Upper lobe of left lung (tissue), 6 donors: ENCODE measurements at regions not wholly inside any gene's neighbourhood (a gene's known extent, or its start where the extent isn't known, plus 50 kb on each side); places are given as distances from the start of the nearest gene placed in this dataset.
"Not testable (repeated sequence)": the region's sequence is repeated elsewhere in the genome, so short reads cannot be mapped to it uniquely, and the experiment has no call there.

Source experiments
- ATAC-seq, 2 donors: fragments of 200-7000 bp; cut with Tn5 transposase; one replicate each; pipeline ENCODE4 v1.9.1; 2022; ENCODE audit warnings: mild to moderate bottlenecking in 2 of 2, moderate library complexity in 2 of 2; ENCODE audit not compliant: low FRiP score in 2 of 2
- DNase-seq, 2 donors: peaks; one replicate each; pipeline ENCODE4 v3.0.0-alpha.2; 2019 to 2020
- H3K27ac ChIP-seq, 4 donors: fragments of 200-600 bp; sonication (generic); one replicate each; pipeline ENCODE4 v1.5.1; 2016 to 2019
- H3K27me3 ChIP-seq, 4 donors: fragments of 200-600 bp; sonication (generic); one replicate each; pipeline ENCODE4 v1.5.1; 2017 to 2019
- H3K36me3 ChIP-seq, 4 donors: fragments of 200-600 bp; sonication (generic); one replicate each; pipeline ENCODE4 v1.5.1; 2016 to 2019
- H3K4me1 ChIP-seq, 4 donors: fragments of 200-600 bp; sonication (generic); one replicate each; pipeline ENCODE4 v1.5.1; 2018 to 2019
- H3K4me3 ChIP-seq, 4 donors: fragments of 200-600 bp; sonication (generic); one replicate each; pipeline ENCODE4 v1.5.1; 2017 to 2019; ENCODE audit warnings: mild to moderate bottlenecking in 2 of 4, moderate library complexity in 1 of 4
- H3K9me3 ChIP-seq, 4 donors: fragments of 200-600 bp; sonication (generic); one replicate each; pipeline ENCODE4 v1.5.1; 2018 to 2019
- EP300 ChIP-seq, 4 donors: sonication (generic); formaldehyde crosslinking; IDR thresholded peaks; one replicate each; pipeline ENCODE4 v1.5.1; 2017; ENCODE audit warnings: antibody characterized with exemption in 4 of 4, control low read depth in 2 of 4
- POLR2A ChIP-seq, 4 donors: fragments of 450-650 bp; IDR thresholded peaks; one replicate each; pipeline ENCODE4 v1.5.1; 2016 to 2017; ENCODE audit warnings: antibody characterized with exemption in 4 of 4, mild to moderate bottlenecking in 2 of 4
- POLR2AphosphoS5 ChIP-seq, 2 donors: sonication (generic); formaldehyde crosslinking; IDR thresholded peaks; one replicate each; pipeline ENCODE4 v1.5.1; 2017; ENCODE audit warnings: antibody characterized with exemption in 2 of 2
- WGBS, 2 donors: methylation state at CpG; one replicate each; pipeline ENCODE4 v1.1.5; 2017 to 2018; 5-methylcytosine and 5-hydroxymethylcytosine counted together
- TF ChIP-seq, protein P1 (sequence below), 6 experiments: fragments of 450-650 bp in 4 of 6; fragments of 200-600 bp in 2 of 6; sonication (generic) in 2 of 6; IDR thresholded peaks; one replicate each; pipeline ENCODE4 v1.5.1; 2016 to 2019; ENCODE audit warnings: antibody characterized with exemption in 6 of 6
- donor health status: DM: no; HTN: no; CAD: no; lungs with moderate emphysema.
- donor health status: DM: no; HTN: yes; CAD: no; lungs with severe emphysema.

DNA sequence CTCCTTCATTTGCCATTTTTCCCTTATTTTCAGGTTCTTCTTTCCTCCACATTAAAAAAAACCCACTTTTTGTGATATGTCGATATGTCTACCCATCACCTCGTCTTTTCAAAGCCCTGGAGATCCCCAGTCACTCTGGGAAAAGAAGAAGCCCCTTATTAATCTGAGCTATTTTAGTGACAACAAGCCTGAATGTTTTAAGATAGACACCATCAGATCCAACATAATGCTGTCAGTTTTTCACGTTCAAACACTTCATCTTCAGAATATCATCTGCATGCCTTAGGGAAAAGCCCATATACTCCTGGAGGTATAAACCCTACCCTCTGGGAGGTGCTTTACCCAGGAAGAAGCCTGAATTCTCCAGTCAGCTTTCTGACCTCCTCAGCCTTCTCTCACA, 464.0 kb upstream of the CDH4 start:
- WGBS, 2 donors: 60 to 63% methylated on average over 3 of the region's 3 CpGs
- H3K4me3 ChIP-seq: no peak overlapping the region
- no peaks in the 10 kb centered on the region for H3K36me3 ChIP-seq
- no peaks in the 10 kb centered on the region for H3K4me1 ChIP-seq
- H3K9me3 ChIP-seq: no peaks in the 10 kb centered on the region
- DNase-seq: no peak
- no peaks in the 10 kb centered on the region for H3K27me3 ChIP-seq
- TF ChIP-seq POLR2A (IDR thresholded peaks at IDR 0.05) (no peak), POLR2AphosphoS5 (IDR thresholded peaks at IDR 0.05) (no peak), EP300 (IDR thresholded peaks at IDR 0.05) (no peak)
- TF ChIP-seq, protein P1, sequence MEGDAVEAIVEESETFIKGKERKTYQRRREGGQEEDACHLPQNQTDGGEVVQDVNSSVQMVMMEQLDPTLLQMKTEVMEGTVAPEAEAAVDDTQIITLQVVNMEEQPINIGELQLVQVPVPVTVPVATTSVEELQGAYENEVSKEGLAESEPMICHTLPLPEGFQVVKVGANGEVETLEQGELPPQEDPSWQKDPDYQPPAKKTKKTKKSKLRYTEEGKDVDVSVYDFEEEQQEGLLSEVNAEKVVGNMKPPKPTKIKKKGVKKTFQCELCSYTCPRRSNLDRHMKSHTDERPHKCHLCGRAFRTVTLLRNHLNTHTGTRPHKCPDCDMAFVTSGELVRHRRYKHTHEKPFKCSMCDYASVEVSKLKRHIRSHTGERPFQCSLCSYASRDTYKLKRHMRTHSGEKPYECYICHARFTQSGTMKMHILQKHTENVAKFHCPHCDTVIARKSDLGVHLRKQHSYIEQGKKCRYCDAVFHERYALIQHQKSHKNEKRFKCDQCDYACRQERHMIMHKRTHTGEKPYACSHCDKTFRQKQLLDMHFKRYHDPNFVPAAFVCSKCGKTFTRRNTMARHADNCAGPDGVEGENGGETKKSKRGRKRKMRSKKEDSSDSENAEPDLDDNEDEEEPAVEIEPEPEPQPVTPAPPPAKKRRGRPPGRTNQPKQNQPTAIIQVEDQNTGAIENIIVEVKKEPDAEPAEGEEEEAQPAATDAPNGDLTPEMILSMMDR (IDR thresholded peaks at IDR 0.05): no peak
- no peak overlapping the region for H3K27ac ChIP-seq
- ATAC-seq: no peak

DNA sequence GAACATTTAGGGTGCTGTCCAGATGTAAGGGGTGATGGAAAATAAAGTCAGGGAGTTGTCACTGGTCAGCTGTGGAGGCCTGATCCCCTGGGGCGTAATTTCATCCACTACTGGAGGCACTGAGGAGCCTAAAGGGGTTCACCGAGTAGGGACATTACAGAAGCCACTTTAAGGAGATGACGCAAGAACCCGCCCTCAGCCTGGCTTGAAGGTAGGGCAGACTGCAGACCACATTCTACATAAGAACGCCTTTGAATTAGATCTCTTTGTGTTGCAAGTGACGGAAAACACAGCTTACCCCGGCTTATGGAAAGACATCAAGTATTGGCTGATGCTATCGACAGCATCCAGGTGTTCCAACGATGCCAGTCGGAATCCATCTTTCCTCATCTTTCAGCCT, 462.7 kb upstream of the CDH4 start:
- no peak overlapping the region for H3K27ac ChIP-seq
- WGBS, 2 donors: 88 to 89% methylated on average over 10 of the region's 10 CpGs
- H3K4me1 ChIP-seq: no peaks in the 10 kb centered on the region
- ATAC-seq (no peak), DNase-seq (no peak)
- H3K4me3 ChIP-seq: no peak overlapping the region
- no peaks in the 10 kb centered on the region for H3K27me3 ChIP-seq
- no peaks in the 10 kb centered on the region for H3K36me3 ChIP-seq
- H3K9me3 ChIP-seq: no peaks in the 10 kb centered on the region
- no peak for TF ChIP-seq POLR2AphosphoS5 (IDR thresholded peaks at IDR 0.05)
- TF ChIP-seq POLR2A (IDR thresholded peaks at IDR 0.05): no peak
- no peak for TF ChIP-seq EP300 (IDR thresholded peaks at IDR 0.05)
- TF ChIP-seq, protein P1 (IDR thresholded peaks at IDR 0.05): no peak

DNA sequence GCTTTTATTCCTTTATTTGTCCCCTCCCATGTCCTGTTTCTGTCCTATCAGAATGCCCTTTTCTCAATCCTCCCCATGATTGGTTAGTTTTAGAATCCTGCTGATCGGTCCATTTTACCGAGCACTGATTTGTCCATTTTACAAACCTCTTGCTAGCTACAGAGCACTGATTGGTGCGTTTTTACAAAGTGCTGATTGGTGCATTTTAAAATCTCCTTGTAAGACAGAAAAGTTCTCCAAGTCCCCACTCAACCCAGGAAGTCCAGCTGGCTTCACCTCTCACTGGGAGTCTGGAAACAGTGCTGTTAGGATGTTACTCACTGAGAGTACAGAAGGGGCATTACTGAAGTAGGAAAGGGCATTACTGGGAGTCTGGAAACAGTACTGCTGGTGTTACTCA, 461.7 kb upstream of the CDH4 start:
- not testable (repeated sequence) for DNase-seq, ATAC-seq, H3K27me3 ChIP-seq, H3K4me1 ChIP-seq, H3K4me3 ChIP-seq, H3K36me3 ChIP-seq, H3K27ac ChIP-seq, H3K9me3 ChIP-seq
- 89 to 93% methylated on average over 3 of the region's 3 CpGs for WGBS, 2 donors

DNA sequence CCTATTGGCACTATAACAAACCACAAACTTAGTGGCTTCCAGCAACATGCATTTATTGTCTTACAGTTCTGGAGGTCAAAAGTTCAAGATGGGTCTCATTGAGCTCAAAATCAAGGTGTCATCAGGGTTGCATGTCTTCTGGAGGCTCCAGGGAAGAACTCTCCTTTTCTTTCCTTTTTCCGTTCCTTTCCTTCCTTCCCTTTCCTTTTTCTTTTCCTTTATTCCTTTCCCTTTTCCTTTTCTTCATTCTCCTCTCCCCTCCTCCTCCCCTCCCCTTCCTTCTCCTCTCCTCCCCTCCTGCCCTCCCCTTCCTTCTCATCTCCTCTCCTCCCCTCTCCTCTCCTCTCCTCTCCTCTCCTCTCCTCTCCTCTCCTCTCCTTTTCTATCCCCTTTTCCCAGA, 460.2 kb upstream of the CDH4 start:
- Histone ChIP-seq H3K27me3 (no peaks in the 10 kb centered on the region), H3K4me1 (no peaks in the 10 kb centered on the region), H3K9me3 (no peaks in the 10 kb centered on the region), H3K36me3 (no peaks in the 10 kb centered on the region), H3K27ac (no peak overlapping the region), H3K4me3 (no peak overlapping the region)
- no peak for TF ChIP-seq EP300 (IDR thresholded peaks at IDR 0.05)
- DNase-seq (no peak), ATAC-seq (no peak)
- WGBS, 2 donors: 78 to 83% methylated on average over 1 of the region's 1 CpG

DNA sequence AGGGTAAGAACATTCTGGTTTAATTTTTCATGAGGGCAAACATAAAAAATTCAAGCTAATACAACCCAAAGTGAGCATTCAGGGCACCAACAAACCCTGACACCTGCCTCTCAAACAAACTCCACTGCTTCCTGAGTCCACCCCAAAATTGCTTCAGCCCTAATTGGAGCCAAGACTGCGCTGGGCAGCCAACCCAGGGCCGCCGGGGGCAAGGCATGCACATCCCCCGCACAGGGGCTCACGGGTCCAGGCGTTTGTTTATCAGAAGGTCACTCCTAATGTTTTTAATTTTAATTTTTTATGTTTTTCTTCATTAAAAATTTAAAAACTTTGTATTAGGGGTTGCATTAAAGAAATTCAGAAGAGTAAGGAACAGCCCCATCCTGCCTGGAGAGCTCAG, 459.1 kb upstream of the CDH4 start:
- 86 to 90% methylated on average over 6 of the region's 6 CpGs for WGBS, 2 donors
- no peaks in the 10 kb centered on the region for H3K27me3 ChIP-seq
- no peak for ATAC-seq
- H3K4me1 ChIP-seq: no peaks in the 10 kb centered on the region
- H3K4me3 ChIP-seq: no peak overlapping the region
- peak in 1 of 2 donors; percentile 51 for DNase-seq
- TF ChIP-seq POLR2AphosphoS5 (IDR thresholded peaks at IDR 0.05) (no peak), POLR2A (IDR thresholded peaks at IDR 0.05) (no peak), EP300 (IDR thresholded peaks at IDR 0.05) (no peak)
- TF ChIP-seq, protein P1 (IDR thresholded peaks at IDR 0.05): no peak
- no peaks in the 10 kb centered on the region for H3K36me3 ChIP-seq
- H3K27ac ChIP-seq: no peak overlapping the region
- no peaks in the 10 kb centered on the region for H3K9me3 ChIP-seq

DNA sequence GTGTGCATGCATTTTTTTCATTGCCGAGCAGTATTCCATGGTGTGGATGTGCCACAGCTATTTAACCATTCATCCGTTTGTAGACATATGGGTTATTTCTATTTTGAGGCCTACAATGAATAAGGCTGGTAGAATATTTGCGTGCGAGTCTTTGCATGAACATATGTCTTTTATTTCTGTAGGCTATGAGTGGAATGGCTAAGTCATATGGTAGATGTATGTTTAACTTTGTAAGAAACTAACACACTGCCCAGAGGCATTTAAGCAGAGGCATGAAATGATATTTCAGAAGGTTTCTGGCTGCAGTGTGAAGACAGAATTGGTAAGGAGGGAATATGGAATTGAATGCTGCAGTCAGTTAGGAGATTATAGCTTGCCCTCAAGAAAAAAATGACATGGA, 457.4 kb upstream of the CDH4 start:
- H3K27ac ChIP-seq: no peak overlapping the region
- no peak for ATAC-seq
- no peaks in the 10 kb centered on the region for H3K4me1 ChIP-seq
- DNase-seq: no peak
- no peak overlapping the region for H3K4me3 ChIP-seq
- H3K27me3 ChIP-seq: no peaks in the 10 kb centered on the region
- H3K9me3 ChIP-seq: no peaks in the 10 kb centered on the region
- 93 to 94% methylated on average over 4 of the region's 4 CpGs for WGBS, 2 donors
- no peak for TF ChIP-seq POLR2AphosphoS5 (IDR thresholded peaks at IDR 0.05)
- TF ChIP-seq, protein P1 (IDR thresholded peaks at IDR 0.05): no peak
- TF ChIP-seq EP300 (IDR thresholded peaks at IDR 0.05): no peak
- TF ChIP-seq POLR2A (IDR thresholded peaks at IDR 0.05): no peak
- H3K36me3 ChIP-seq: no peaks in the 10 kb centered on the region
